COR-L47 (cell line): ENCODE measurements at regions not wholly inside any gene's neighbourhood (a gene's known extent, or its start where the extent isn't known, plus 50 kb on each side); places are given as distances from the start of the nearest gene placed in this dataset.
"Not testable (repeated sequence)": the region's sequence is repeated elsewhere in the genome, so short reads cannot be mapped to it uniquely, and the experiment has no call there.

Experiments
- DNase-seq: peaks from one replicate; lab custom pipeline; 2025; lab: John Stamatoyannopoulos, UW

DNA sequence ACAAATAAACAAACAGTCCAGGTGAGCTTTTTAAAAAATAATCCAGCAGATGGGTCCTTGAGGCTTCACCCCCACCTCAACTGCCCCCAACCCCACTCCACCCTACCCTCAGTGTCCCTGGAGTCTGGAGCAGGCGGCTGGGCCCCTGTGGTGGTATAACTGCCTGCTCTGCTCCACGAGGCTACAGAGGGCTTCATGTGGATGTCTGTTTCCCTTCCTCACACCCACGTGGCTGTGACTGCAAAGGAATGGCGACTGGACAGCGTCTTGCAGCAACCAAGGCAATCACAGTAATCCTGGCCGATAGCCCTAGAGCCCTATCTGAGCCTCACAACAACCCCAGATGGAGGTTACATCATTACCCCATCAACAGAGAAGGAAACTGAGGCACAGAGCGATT is 76.5 kb downstream of the SLC2A10 start:
- no peak for DNase-seq

DNA sequence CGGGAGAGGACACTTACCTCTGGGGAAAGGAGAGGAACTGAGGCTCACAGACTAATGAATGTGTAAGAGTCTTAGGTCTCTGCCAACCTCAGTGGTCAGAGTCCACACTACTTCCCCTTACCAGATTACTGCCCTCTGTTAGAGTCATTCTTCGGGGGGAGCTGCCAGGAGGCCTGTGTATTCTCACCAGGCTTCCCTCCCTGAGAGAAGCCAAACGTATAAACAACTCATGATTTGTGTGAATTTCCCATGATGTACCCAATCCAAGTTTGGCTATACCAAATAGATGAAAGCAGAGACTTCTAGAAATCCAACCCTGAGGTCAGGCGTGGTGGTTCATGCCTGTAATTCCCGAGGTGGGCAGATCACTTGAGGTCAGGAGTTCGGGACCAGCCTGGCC is 77.1 kb downstream of the SLC2A10 start:
- no peak for DNase-seq

DNA sequence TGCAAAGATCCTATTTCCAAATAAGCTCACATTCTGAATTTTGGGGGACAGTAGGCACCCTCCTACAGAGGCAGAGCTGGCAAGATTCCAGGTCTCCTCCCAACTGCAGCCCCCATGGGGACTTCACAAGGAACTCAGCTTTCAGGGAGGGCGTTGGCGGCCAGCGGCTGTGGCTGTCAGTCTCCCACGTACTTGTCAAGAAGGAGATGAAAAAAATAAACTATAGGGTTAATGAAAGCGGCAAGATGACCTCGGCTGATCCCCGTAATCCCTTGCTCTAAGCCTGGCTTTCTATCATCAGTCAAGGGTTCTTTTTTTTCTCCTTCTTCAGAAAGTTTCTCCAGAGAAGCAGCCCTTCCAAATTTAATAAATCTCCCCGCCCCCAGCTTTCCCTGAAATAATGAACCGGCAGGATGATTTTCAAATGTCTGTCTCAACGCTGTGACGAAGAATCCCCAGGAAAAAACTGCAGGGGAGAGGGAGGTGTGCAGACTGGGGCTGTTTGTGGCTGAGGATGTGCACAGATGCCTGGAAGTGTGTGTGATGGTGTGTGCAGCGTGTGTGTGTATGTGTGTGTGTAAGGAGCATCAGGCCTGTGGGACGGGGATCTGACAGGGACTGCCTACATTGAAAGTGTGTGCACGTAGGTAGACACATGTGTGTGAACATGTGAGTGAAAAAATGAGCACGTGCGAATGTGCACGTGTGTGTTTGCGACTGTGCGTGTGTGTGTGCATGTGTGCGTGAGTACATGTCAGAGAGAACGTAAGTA is 78.7 kb downstream of the SLC2A10 start:
- DNase-seq: no peak

DNA sequence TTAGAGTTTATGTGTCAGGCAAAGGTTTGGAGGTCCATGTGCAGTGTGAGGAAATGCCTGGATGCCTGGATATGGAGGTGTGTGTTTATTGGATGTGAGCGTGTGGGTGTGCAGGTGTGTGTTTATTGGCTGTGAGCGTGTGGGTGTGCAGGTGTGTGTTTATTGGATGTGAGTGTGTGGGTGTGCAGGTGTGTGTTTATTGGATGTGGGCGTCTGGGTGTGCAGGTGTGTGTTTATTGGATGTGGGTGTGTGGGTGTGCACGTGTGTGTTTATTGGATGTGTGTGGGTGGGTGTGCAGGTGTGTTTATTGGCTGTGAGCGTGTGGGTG is 79.3 kb downstream of the SLC2A10 start:
- DNase-seq: not testable (repeated sequence)

DNA sequence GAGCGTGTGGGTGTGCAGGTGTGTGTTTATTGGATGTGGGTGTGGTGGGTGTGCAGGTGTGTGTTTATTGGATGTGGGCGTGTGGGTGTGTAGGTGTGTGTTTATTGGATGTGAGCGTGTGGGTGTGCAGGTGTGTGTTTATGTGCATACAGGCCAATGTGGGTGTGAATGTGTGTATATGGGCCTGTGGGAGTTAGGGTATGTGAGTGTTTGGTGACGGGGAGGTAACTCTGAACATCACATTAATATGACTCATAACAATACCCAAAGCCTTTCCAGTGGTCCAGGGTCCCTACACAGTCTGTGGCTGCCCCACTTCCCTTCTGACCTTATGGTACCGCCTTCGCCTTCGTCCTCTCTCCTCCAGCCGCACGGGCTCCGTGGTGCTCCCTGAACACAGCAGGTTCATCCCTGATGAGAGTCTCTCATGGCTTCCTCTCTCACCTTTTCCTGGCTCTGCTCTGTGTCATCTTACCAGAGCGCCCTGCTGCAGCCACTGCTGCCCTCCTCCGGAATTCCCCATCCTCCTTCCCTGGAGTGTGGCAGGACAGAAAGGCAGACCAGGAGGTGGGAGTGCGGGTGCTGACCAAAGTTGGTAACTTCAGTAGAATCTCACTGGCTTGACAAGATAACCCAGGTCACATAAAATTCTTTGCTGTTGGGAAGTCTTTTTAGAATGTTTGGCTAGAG is 80.0 kb downstream of the SLC2A10 start:
- DNase-seq: no peak

DNA sequence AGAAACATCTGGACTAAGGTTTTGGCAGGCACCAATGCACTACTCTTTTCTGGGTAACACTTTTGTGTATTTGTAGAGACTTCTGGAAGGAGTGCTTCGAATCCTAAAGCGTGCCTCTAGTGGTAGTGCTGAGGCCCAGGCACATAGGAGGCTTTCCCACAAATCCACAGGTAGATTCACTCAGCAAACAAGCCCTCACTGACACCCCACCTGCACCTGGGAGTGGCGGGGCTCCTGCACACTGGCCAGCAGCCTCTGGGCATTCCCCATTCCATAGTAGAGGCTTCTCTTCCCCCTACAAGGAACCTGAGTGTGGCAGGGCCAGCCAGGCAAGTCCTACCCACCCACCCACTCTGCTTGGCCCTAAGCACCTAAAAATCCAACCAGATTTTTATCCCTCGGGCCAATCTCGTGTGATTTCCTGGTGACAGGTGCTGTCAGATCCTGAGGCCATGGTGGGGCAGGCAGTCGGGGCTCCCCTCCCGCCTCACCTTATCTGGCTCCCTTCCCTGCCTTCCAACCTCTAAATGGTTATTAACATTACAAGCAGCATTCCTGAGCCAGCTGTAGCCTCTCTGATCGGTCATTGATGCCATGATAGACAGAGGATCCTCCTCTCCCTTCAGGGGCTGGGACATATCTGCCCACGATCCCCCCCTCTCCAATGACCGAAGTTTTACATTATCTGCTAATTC is 82.4 kb downstream of the SLC2A10 start:
- DNase-seq: no peak

DNA sequence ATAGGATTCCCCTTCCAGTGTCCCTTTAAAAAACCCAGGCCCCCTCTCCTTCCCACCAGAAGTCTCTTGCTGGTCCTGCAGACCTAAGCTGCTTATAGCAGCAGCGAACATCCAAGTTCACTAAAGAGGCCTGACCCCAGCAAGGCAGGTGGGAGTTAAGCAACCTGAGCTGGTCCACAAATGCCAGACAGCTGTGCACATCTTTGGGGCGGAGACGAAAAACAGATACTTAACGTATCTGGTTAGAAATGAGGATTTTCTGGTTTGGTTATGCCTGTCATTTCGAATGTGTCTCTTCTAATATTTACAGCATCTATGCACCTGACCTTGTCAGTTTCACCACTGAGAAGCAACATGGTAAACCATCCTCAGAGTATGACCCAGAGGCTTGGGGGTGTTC is 87.8 kb downstream of the SLC2A10 start:
- no peak for DNase-seq

DNA sequence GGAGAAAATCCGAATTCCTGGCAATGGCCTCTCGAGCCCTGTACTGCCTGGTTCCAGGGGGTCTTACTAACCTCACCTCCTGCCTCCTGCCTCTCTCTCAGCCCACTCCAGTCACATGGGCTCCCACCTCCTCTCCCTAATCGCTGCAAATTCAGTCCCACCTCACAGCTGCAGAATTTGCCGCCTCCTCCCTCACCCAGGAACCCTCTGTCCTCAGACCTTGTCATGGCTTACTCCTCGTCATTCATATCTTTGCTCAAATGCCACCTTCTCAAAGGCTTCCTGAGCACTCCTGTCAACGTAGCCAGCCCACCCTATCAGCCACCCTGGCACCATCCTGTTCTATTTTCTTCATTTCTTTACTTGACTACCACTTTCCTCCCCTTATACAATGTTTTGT is 89.0 kb downstream of the SLC2A10 start:
- DNase-seq: no peak

DNA sequence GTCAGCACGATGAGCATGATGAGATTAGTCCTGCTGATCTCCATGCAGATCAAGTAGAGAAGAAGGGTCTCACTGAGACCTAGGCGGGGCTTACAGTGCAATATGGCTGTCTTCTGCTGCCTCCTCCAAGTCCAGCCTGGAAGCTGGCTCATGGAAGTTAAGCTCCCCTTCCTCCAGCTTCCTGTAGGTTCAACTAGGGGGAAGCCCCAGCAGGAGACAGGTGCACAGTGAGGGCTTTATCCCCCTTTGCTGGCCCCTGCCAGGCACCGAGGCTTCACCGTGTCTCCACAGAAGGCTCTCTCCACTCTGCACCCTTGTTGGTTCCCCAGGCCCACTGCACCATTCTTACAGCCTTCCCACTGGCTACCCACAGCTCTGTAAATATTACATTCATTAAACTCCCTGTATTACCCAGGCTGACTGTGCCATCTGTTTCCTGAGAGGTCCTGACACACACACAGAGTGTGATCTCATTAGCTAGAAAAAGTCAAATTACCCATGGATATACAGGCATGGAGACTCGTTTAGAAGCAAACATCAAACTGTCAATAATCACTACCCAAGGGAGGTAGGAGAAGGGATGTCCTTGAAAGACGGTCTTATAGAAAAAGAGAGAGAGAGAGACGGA is 90.4 kb downstream of the SLC2A10 start:
- peak; percentile 29 for DNase-seq

DNA sequence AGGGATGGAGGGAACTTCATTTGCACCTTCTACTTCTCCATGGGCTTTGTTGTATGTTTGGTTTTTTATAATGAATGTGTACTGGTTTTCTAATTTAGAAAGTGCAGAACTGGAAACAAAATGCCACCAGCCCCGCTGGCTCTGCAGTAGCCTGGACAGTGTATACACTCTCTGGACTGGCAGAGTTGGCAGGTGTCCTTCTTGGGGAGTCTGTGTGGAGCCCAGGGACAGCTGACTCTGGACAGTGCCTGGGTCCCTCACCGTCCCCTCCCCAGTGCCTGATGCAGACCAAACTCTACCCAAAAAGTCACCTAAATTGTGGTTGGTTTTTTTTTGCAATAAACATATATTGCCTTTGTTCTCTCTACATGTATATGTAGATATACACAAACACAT is 91.0 kb downstream of the SLC2A10 start:
- DNase-seq: no peak

DNA sequence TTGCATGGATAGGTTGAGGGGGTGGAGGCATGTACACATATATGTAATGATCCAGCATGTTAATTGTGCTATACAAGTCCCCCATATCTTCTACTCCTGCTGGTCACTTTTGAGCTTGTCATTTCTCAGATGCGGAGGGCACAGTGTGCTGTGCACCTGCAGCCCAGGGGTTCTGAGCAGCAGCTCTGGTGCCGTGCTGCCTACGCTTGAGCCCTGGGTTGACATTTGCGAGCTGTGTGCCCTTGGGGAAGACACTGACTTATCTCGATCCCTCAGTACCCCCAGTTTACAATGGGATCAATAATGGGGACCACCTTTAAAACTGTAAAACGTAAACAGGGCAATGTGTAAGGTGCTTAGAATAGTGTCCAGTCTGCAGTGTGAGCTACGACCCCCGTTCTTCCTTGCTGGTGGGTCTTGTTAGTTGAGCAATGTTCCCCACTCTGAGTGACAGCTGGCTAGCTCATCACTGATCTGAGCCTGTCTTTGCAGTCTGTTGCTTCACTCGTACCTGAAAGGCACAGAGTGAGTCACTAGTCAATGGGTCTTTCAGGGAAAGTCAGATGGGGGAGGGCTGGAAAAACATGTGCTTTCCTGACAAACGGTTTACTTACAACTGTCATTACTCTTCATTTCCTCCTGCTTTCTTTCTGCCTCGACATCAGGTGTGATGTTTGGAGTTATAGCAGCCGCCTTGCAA is 91.7 kb downstream of the SLC2A10 start:
- DNase-seq: no peak

DNA sequence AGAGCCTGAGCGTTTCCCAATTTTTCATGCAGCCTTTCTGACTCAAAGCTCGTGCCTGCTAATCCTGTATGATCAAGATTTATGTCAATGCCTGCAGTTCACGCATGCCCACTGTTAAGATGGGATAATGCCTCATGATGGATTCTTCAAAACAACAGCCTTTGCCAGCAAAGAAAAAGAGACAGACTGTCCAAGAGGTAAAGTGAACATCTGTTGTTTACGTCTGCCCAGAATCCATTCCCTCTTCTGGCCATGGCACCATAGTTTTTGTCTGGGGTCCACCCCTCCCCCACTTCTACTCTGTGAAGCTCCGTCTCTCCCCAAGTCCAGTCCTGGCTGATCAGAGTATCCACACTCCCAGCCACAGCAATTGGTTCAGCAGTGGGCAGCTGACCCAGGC is 91.9 kb upstream of the EYA2 start:
- DNase-seq: no peak

DNA sequence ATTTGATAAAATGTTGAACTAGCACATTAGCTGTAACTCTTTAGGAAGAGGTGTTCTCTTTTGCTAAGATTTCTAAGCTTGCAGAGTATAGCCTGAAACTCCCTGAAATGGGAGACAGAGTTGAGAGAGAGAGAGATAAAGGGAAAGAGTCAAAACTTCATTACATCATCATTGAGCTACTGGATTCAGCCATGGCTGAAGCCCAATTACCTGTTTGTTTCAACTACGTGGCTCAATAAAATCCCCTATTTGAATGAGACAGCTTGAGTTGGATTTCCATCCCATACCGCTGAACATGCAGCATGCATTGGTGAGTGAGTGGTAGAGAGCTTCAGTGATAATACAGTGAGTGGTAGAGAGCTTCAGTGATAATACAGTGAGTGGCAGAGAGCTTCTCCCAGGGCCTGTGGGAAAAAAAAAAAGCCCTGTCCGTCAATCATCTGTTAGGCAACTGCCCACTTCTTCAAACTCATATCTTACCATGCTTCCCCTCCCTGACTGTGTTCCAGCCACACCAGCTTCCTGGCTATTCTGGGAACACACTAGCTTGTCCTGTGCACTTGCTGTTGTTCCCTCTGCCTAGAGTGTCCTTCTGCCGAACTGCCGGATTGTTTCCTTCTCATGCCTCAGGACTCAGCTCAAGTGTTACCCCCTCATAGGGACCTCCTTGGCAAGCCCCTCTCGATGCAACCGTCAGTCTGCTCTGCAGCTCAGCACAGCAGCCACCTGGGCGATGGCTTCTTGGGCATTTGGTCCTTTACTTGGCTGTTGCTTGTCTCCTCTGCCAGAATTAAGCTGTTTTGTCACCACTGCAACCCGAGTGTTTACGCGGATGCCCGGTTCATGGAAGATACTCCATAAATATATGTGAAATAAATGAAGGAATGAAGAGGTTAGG is 91.3 kb upstream of the EYA2 start:
- no peak for DNase-seq

DNA sequence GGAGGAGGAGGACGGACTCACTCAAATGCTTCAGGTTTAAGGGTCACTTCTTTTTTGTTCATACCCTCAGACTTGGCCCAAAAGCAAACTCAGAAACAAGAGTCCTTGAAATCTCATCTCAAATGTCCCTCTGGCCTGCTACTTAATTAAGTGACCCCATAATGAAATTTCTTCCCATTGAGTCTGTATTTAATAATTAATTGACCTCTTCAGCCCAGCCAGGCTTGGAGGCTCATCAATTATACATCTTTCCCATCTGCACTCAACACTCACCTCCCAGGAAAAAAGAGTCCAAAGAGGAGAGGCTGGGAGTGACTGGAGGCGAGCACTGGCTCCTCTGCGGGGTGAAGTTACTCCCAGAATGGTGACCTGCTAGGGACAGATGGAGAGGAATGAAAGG is 90.5 kb upstream of the EYA2 start:
- no peak for DNase-seq

DNA sequence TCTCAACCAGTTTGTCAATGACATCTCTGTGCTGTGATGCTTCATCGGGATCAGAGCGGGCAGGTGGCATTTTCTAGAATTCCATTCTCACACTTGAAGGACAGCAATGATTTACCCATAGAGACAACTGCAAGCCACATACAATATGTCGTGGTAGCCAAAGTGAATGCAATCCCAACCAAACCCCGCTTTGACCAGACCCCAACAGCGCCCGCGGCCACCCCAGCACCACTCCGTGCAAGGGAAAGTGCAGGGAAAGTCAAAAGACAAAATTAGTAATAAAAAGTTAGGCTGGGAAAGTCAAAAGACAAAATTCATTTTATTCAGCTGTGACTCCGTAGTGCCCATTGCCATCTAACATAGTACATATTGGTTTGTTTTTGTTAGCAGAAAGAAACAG is 88.8 kb upstream of the EYA2 start:
- DNase-seq: no peak

DNA sequence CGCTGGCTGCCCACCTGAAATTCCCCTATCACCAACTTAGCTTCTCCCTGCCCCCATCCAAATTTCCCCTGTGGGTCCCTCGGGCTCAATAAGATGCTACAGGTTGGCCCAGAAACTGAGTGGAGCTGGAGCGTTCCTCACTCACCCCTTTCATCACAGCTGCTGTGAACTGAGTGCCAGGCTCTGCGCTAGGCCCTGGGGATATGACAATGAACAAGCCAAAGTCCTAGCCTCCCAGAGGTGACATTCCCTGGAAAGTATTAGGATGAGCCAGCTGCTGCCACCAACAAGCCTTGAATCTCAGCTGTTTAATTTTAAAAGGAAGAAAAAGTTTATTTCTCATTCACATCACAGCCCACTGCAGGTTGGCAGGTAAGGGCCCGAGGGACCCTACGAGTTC is 86.6 kb upstream of the EYA2 start:
- no peak for DNase-seq

DNA sequence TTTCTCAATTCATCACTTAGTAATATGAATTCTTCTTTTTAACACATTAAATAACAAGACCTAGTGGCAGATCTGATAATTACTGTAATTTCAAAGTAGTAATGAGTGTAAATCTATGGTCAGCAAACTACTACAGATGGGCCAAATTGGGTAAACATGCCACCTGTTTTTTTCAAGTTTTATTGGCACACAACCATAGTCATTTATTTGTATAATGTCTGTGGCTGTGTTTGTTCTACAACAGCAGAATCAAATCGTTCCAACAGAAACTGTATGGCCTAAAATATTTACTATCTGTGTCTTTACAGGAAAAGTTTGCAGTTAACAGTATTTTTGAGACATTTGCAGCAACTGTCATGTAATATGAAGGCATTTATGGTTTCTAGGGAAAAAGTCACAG is 86.1 kb upstream of the EYA2 start:
- peak; percentile 81 for DNase-seq

DNA sequence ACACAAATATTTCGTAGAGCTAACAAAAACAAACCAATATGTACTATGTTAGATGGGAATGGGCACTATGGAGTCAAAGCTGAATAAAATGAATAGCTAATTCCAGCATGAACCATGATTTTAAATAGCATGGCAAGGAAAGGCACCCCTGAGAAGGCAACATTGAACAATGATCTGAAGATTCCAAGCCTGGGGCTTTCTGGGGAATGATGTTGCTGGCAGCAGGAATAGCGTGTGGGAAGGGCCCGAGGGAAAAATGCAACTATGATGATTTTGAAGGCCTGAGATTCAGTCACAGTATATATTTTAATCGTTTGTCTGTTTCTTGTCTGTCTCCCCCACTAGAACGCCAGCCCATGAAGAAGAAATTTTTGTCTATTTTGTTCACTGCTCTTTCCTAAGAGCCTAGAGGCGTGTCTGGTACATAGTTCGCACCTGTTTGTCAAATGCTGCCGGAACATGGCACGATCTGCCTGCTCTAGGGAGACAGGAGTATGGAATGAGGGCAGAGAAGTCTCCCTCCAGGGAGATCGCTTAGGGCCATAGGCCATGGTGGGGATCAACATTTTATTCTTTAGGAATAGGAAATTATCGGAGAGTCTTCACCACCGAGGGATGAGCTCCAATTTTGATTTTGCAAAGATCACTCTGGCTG is 84.8 kb upstream of the EYA2 start:
- DNase-seq: no peak

DNA sequence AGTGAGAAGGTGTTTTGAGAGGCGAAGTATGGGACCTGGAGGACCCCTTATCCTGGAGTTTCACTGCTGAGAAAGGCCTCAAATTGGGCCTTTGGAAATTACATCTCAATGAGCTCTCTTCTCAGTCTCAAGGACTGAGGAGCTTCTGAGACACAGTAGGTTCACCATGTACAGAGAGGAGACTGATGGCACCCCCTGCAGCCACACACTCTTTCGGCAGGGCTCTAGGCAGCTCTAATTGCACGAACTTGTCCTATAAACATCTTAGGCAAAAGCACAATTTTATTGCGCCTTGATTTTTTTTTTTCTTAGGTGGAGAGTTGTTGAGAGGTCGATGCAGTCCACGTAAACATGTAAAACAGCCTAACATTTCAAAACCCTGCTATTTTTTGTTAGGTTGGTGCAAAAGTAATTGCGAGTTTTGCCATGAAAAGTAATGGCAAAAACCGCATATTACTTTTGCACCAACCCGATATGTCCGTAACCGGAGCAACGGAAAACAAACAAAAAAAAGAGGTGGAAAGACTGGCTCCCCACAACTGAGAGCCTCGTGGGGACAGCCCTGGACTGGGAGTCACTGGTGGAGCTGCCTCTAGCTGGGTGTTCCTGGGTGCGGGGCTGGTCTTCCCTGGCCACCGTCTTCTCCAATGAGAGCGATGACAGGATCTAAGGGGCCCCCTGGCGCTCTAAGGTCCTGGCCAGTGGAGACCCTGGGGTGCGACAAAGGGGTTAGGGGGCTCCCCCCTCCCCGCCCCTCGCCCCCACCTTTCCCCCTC is 84.0 kb upstream of the EYA2 start:
- DNase-seq: peak; percentile 73
